ENCODE measurements at regions not wholly inside any gene's neighbourhood (a gene's known extent, or its start where the extent isn't known, plus 50 kb on each side); places are given as distances from the start of the nearest gene placed in this dataset.

DNA sequence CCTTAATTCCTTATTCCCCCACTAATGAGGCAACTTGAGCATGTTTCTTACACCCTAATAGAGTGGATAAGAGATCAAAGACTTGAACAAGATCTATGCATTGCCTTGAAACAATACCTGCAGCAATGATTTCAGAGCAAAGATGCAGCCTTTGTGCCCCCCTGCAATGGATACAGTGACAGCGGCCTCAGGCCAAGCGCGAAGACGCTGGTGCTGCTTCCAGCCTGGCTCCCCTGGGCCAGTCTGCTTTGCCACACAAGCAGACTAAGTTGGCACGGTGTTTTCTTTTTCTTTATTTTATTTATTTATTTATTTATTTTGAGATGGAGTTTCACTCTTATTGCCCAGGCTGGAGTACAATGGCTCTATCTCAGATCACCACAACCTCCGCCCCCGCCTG, 179.8 kb upstream of the S1PR3 start:
- Histone ChIP-seq H3K9ac (ENCODE audit: low read length in 3 of 3) (no peak overlapping the region), H3K9me3 (ENCODE audit: control insufficient read depth in 2 of 3, insufficient read depth in 1 of 3, low read length in 3 of 3) (no peaks in the 10 kb centered on the region), H3K27ac (ENCODE audit: low read depth in 2 of 2, low read length in 2 of 2) (no peak overlapping the region), H3K27me3 (ENCODE audit: control insufficient read depth, insufficient read depth, low read length) (no peaks in the 10 kb centered on the region), H3K36me3 (ENCODE audit: control insufficient read depth in 2 of 3, insufficient read depth in 3 of 3, low read length in 3 of 3) (no peaks in the 10 kb centered on the region), H3K4me3 (ENCODE audit: low read length in 3 of 3) (no peak overlapping the region), H3K4me1 (ENCODE audit: control insufficient read depth in 2 of 3, insufficient read depth in 2 of 3, low read depth in 1 of 3, low read length in 3 of 3) (peaks cover 0 to 7% (median 3%) of the 10 kb centered on the region in 3 donors)
- FAIRE-seq: no peak
- intact Hi-C loops (cut with DNase I): no loop called here
- TF ChIP-seq, protein P1, sequence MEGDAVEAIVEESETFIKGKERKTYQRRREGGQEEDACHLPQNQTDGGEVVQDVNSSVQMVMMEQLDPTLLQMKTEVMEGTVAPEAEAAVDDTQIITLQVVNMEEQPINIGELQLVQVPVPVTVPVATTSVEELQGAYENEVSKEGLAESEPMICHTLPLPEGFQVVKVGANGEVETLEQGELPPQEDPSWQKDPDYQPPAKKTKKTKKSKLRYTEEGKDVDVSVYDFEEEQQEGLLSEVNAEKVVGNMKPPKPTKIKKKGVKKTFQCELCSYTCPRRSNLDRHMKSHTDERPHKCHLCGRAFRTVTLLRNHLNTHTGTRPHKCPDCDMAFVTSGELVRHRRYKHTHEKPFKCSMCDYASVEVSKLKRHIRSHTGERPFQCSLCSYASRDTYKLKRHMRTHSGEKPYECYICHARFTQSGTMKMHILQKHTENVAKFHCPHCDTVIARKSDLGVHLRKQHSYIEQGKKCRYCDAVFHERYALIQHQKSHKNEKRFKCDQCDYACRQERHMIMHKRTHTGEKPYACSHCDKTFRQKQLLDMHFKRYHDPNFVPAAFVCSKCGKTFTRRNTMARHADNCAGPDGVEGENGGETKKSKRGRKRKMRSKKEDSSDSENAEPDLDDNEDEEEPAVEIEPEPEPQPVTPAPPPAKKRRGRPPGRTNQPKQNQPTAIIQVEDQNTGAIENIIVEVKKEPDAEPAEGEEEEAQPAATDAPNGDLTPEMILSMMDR (IDR thresholded peaks at IDR 0.05; ENCODE audit: borderline replicate concordance, extremely low read depth, insufficient read depth): no peak
- DNase-seq: peak in 1 of 5 donors; percentile 30

DNA sequence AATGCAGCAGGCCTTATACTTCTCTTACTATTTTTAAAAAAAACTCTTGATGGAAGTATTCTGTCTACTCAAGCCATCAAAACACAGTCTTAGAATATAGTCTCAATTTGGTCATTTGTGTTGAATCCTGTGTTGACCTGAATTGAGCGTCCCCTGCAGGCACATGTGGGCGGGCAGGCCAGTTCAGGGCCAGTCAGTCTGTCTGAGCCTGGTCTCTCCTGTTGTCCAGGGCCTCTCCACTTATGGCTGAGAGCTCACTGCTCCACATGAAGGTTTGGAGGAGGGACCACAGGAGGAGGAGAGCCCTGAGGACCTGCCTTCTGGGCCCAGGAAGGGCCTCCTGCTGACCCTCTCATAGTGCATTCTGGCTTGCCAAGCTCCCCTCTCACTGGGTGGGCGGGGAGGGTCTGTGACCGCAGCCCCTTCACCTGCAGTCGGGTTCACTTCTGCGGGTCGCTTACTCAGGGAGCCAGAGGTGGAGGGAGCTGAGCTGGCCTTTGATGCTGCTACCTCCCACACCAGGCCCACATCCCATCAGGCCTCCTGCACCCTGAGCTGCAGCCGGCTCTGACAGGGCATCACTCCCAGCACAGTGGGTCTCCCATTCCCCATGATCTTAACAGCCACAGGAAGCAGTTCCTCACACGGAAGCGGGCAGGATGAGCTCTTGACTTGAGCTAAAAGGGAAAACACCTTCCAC, 178.2 kb upstream of the S1PR3 start:
- intact Hi-C loops (cut with DNase I): no loop called here
- H3K9me3 ChIP-seq (ENCODE audit: control insufficient read depth in 2 of 3, insufficient read depth in 1 of 3, low read length in 3 of 3): no peaks in the 10 kb centered on the region
- DNase-seq (no peak), FAIRE-seq (no peak)
- TF ChIP-seq, protein P1 (IDR thresholded peaks at IDR 0.05; ENCODE audit: borderline replicate concordance, extremely low read depth, insufficient read depth): no peak
- H3K36me3 ChIP-seq (ENCODE audit: control insufficient read depth in 2 of 3, insufficient read depth in 3 of 3, low read length in 3 of 3): no peaks in the 10 kb centered on the region
- peaks cover 0 to 7% (median 3%) of the 10 kb centered on the region in 3 donors for H3K4me1 ChIP-seq (ENCODE audit: control insufficient read depth in 2 of 3, insufficient read depth in 2 of 3, low read depth in 1 of 3, low read length in 3 of 3)
- H3K27me3 ChIP-seq (ENCODE audit: control insufficient read depth, insufficient read depth, low read length): no peaks in the 10 kb centered on the region
- H3K27ac ChIP-seq (ENCODE audit: low read depth in 2 of 2, low read length in 2 of 2): no peak overlapping the region
- H3K4me3 ChIP-seq (ENCODE audit: low read length in 3 of 3): no peak overlapping the region
- no peak overlapping the region for H3K9ac ChIP-seq (ENCODE audit: low read length in 3 of 3)

DNA sequence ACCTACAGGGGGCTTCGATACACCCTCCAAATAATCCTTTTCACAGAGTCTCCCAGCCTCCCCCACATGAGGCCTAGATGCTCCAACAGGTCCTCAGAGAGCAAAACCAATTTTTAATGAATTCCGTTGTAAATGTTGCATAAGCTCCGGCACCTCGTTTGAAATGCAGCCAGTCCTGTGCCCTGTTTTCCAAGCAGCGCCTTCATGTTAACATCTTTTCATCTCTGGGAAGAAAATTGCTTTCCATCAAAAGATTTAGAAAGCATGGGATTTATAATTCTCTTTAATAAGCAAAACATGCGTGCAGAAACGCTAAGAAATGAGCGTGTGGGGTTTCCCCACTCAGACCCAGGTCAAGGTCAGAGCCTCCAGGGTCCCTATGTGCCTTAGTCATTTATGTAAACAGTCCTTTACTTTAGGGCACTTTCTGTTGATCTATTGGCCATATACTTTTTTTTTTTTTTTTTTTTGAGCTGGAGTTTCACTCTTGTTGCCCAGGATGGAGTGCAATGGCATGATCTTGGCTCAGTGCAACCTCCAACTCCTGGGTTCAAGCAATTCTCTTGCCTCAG, 177.5 kb upstream of the S1PR3 start:
- intact Hi-C loops (cut with DNase I): no loop called here
- no peak overlapping the region for H3K27ac ChIP-seq (ENCODE audit: low read depth in 2 of 2, low read length in 2 of 2)
- H3K36me3 ChIP-seq (ENCODE audit: control insufficient read depth in 2 of 3, insufficient read depth in 3 of 3, low read length in 3 of 3): no peaks in the 10 kb centered on the region
- H3K4me1 ChIP-seq (ENCODE audit: control insufficient read depth in 2 of 3, insufficient read depth in 2 of 3, low read depth in 1 of 3, low read length in 3 of 3): peaks cover 0 to 9% (median 3%) of the 10 kb centered on the region in 3 donors
- TF ChIP-seq, protein P1 (IDR thresholded peaks at IDR 0.05; ENCODE audit: borderline replicate concordance, extremely low read depth, insufficient read depth): no peak
- H3K27me3 ChIP-seq (ENCODE audit: control insufficient read depth, insufficient read depth, low read length): no peaks in the 10 kb centered on the region
- DNase-seq (no peak), FAIRE-seq (no peak)
- H3K9me3 ChIP-seq (ENCODE audit: control insufficient read depth in 2 of 3, insufficient read depth in 1 of 3, low read length in 3 of 3): no peaks in the 10 kb centered on the region
- no peak overlapping the region for H3K4me3 ChIP-seq (ENCODE audit: low read length in 3 of 3)
- H3K9ac ChIP-seq (ENCODE audit: low read length in 3 of 3): no peak overlapping the region
